Ishikawa (cell line): ENCODE measurements at regions not wholly inside any gene's neighbourhood (a gene's known extent, or its start where the extent isn't known, plus 50 kb on each side); places are given as distances from the start of the nearest gene placed in this dataset.

Experiments
- CEBPB ChIP-seq: IDR thresholded peaks from 2 replicates; pipeline ENCODE4 v1.6.1; 2012
- EP300 ChIP-seq: IDR thresholded peaks from 2 replicates; pipeline ENCODE4 v1.6.1; 2012; ENCODE audit warnings: borderline replicate concordance
- RAD21 ChIP-seq: IDR thresholded peaks from 2 replicates; pipeline ENCODE4 v1.6.1; 2012; ENCODE audit warnings: low read depth
- REST ChIP-seq: IDR thresholded peaks from 2 replicates; pipeline ENCODE4 v1.6.1; 2012; ENCODE audit warnings: low read depth, mild to moderate bottlenecking
- TAF1 ChIP-seq: IDR thresholded peaks from 2 replicates; pipeline ENCODE4 v1.6.1; 2012; ENCODE audit warnings: low read depth, mild to moderate bottlenecking
- TEAD4 ChIP-seq: IDR thresholded peaks from 2 replicates; pipeline ENCODE4 v1.6.1; 2012

DNA sequence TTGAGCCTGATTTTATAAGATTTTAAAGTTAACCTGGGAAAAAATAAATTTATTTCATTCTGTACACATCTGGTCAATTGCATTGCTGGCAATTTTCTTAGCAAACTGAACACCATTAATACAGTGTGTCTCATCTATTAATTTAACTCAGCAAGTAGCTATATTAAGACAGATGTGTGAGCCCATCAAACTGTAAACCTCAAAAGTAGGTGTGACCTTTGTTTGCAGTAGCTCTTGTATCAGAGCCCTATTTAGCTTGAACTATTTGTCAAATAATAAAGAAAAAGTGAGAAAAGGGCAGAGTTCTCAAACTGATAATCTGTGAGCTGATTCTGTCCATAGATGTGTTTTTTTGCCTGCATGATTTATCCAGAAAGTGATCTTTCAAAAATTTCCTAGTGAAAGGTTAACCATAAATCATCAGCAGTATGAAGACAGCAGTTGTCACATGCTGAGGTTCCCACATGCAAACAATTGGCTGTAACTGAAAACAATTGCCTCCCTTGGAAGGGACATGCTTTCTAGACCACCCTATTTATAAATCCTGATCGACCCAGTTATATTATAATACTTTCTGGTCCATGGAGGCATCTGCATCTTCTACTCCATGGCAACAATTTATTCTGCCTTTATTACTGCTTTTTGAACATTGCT, 646.5 kb downstream of the NSUN3 start:
- no peak for TF ChIP-seq CEBPB
- no peak for TF ChIP-seq TEAD4
- TF ChIP-seq TAF1 = no peak
- no peak for TF ChIP-seq RAD21
- TF ChIP-seq EP300 = no peak
- no peak for TF ChIP-seq REST
